ENCODE measurements at regions not wholly inside any gene's neighbourhood (a gene's known extent, or its start where the extent isn't known, plus 50 kb on each side); places are given as distances from the start of the nearest gene placed in this dataset.

GRCh38 chr3:16765661-16766060 lies 119.1 kb upstream of the PLCL2 start:
- Histone ChIP-seq H2AFZ (ENCODE audit: insufficient read depth, low read depth, low read length, poor library complexity, severe bottlenecking) (no peak overlapping the region), H3K9ac (ENCODE audit: low read length) (no peak overlapping the region), H3K27ac (ENCODE audit: low read length in 2 of 2) (no peak overlapping the region), H3K4me2 (replicated peaks; ENCODE audit: low read depth, low read length, poor library complexity, severe bottlenecking) (no peak overlapping the region), H3K4me1 (ENCODE audit: control insufficient read depth in 2 of 2, insufficient read depth in 2 of 2, low read length in 2 of 2) (peaks cover 0 to 5% of the 10 kb centered on the region in 2 donors), H3K79me2 (ENCODE audit: control insufficient read depth, insufficient read depth, low read length) (no peaks in the 10 kb centered on the region), H3K4me3 (ENCODE audit: control extremely low read depth in 1 of 5, extremely low read depth in 1 of 5, insufficient read depth in 1 of 5, low read depth in 2 of 5, low read length in 4 of 5) (no peak overlapping the region), H3K36me3 (replicated peaks in 1 of 2; ENCODE audit: control extremely low read depth in 1 of 2, control insufficient read depth in 1 of 2, extremely low read depth in 1 of 2, insufficient read depth in 2 of 2, low read length in 1 of 2) (no peaks in the 10 kb centered on the region), H4K20me1 (ENCODE audit: control insufficient read depth, insufficient read depth, low read length, poor library complexity, severe bottlenecking) (no peaks in the 10 kb centered on the region), H3K27me3 (replicated peaks in 1 of 4; ENCODE audit: control extremely low read depth in 1 of 4, control insufficient read depth in 3 of 4, insufficient read depth in 4 of 4, low read length in 3 of 4) (no peaks in the 10 kb centered on the region), H3K9me3 (ENCODE audit: control extremely low read depth in 1 of 3, control insufficient read depth in 2 of 3, insufficient read depth in 1 of 3, low read length in 2 of 3) (no peaks in the 10 kb centered on the region)
- Mint-ChIP-seq H3K27ac (no peak overlapping the region), H3K9me3 (ENCODE audit: insufficient read depth) (no peaks in the 10 kb centered on the region), H3K4me3 (no peak overlapping the region), H3K27me3 (no peaks in the 10 kb centered on the region), H3K4me1 (peaks cover 12% of the 10 kb centered on the region)
- ChIA-PET POLR2A (no interaction called here), CTCF (interaction anchor here (0.7 kb wide), 1 partner anchor 119 kb away, joined by 3 read pairs; the partner anchor contains the start of gene PLCL2)
- no peak for TF ChIP-seq EZH2 (IDR thresholded peaks at IDR 0.05; ENCODE audit: borderline replicate concordance, insufficient read depth, low read depth, low read length, poor library complexity, severe bottlenecking)
- TF ChIP-seq CTCF (IDR thresholded peaks at IDR 0.05): no peak
- 88% methylated on average over 1 of the region's 1 CpG for WGBS (ENCODE audit: insufficient coverage)
- no peak for DNase-seq
- ATAC-seq (ENCODE audit: low read depth): no peak
- intact Hi-C loops (cut with micrococcal nuclease): no loop called here

- Mint-ChIP-seq H3K27ac (no peak overlapping the region), H3K27me3 (no peaks in the 10 kb centered on the region), H3K4me1 (peaks cover 12% of the 10 kb centered on the region), H3K4me3 (no peak overlapping the region), H3K9me3 (ENCODE audit: insufficient read depth) (no peaks in the 10 kb centered on the region)
- intact Hi-C loops (cut with micrococcal nuclease): no loop called here
- no peak for ATAC-seq (ENCODE audit: low read depth)
- H3K36me3 ChIP-seq (replicated peaks in 1 of 2; ENCODE audit: control extremely low read depth in 1 of 2, control insufficient read depth in 1 of 2, extremely low read depth in 1 of 2, insufficient read depth in 2 of 2, low read length in 1 of 2): no peaks in the 10 kb centered on the region
- DNase-seq: no peak
- no peaks in the 10 kb centered on the region for H3K27me3 ChIP-seq (replicated peaks in 1 of 4; ENCODE audit: control extremely low read depth in 1 of 4, control insufficient read depth in 3 of 4, insufficient read depth in 4 of 4, low read length in 3 of 4)
- peaks cover 0 to 5% of the 10 kb centered on the region in 2 donors for H3K4me1 ChIP-seq (ENCODE audit: control insufficient read depth in 2 of 2, insufficient read depth in 2 of 2, low read length in 2 of 2)
- H3K9me3 ChIP-seq (ENCODE audit: control extremely low read depth in 1 of 3, control insufficient read depth in 2 of 3, insufficient read depth in 1 of 3, low read length in 2 of 3): no peaks in the 10 kb centered on the region
- no peak overlapping the region for H2AFZ ChIP-seq (ENCODE audit: insufficient read depth, low read depth, low read length, poor library complexity, severe bottlenecking)
- H3K9ac ChIP-seq (ENCODE audit: low read length): no peak overlapping the region
- H3K27ac ChIP-seq (ENCODE audit: low read length in 2 of 2): no peak overlapping the region
- POLR2A ChIA-PET: no interaction called here
- H3K79me2 ChIP-seq (ENCODE audit: control insufficient read depth, insufficient read depth, low read length): no peaks in the 10 kb centered on the region
- no peak overlapping the region for H3K4me2 ChIP-seq (replicated peaks; ENCODE audit: low read depth, low read length, poor library complexity, severe bottlenecking)
- CTCF ChIA-PET: no interaction called here
- H4K20me1 ChIP-seq (ENCODE audit: control insufficient read depth, insufficient read depth, low read length, poor library complexity, severe bottlenecking): no peaks in the 10 kb centered on the region
- no peak for TF ChIP-seq EZH2 (IDR thresholded peaks at IDR 0.05; ENCODE audit: borderline replicate concordance, insufficient read depth, low read depth, low read length, poor library complexity, severe bottlenecking)
- no peak for TF ChIP-seq CTCF (IDR thresholded peaks at IDR 0.05)
- H3K4me3 ChIP-seq (ENCODE audit: control extremely low read depth in 1 of 5, extremely low read depth in 1 of 5, insufficient read depth in 1 of 5, low read depth in 2 of 5, low read length in 4 of 5): no peak overlapping the region
- WGBS (ENCODE audit: insufficient coverage): 100% methylated on average over 2 of the region's 3 CpGs
Measured at GRCh38 chr3:16767006-16767405, 117.7 kb upstream of the PLCL2 start.
